A549 (cell line): ENCODE measurements at regions not wholly inside any gene's neighbourhood (a gene's known extent, or its start where the extent isn't known, plus 50 kb on each side); places are given as distances from the start of the nearest gene placed in this dataset.

ENCODE experiments used
- CTCF ChIP-seq: fragments of >200 bp; sonication (Bioruptor Twin); formaldehyde crosslinking; IDR thresholded peaks from 3 replicates; pipeline ENCODE4 v1.5.1; 2016
- MAZ ChIP-seq: fragments of 150-350 bp; IDR thresholded peaks from 2 replicates; pipeline ENCODE4 v1.6.1; 2014; ENCODE audit warnings: antibody characterized with exemption, low read depth, low read length, borderline replicate concordance
- POLR2A ChIP-seq: IDR thresholded peaks from 2 replicates; pipeline ENCODE4 v1.6.1; 2012; ENCODE audit warnings: mild to moderate bottlenecking, low read length

- TF ChIP-seq CTCF (no peak), POLR2A (no peak), MAZ (no peak)
Measured at GRCh38 chr7:130869918-130870317, 135.9 kb upstream of the KLF14 start.
